Endodermal cell (in vitro differentiated cells): ENCODE measurements at regions not wholly inside any gene's neighbourhood (a gene's known extent, or its start where the extent isn't known, plus 50 kb on each side); places are given as distances from the start of the nearest gene placed in this dataset.

ENCODE experiments used
- DNase-seq: peaks from one replicate; pipeline ENCODE4 v3.0.0-alpha.2; 2017
- H3K27ac ChIP-seq: 2 replicates; pipeline ENCODE4 v1.5.1; 2013; ENCODE audit warnings: mild to moderate bottlenecking, low read depth, low read length, moderate library complexity
- H3K27me3 ChIP-seq: 2 replicates; pipeline ENCODE4 v1.6.1; 2013; ENCODE audit warnings: mild to moderate bottlenecking, low read length, moderate library complexity; ENCODE audit not compliant: insufficient read depth, control insufficient read depth, poor library complexity, severe bottlenecking
- H3K36me3 ChIP-seq: 2 replicates; pipeline ENCODE4 v1.7.0; 2013; ENCODE audit warnings: mild to moderate bottlenecking, low read length, moderate library complexity; ENCODE audit not compliant: control insufficient read depth, insufficient read depth
- H3K4me1 ChIP-seq: one replicate; pipeline ENCODE4 v1.7.0; 2013; ENCODE audit warnings: low read length; ENCODE audit not compliant: control insufficient read depth, insufficient read depth
- H3K4me3 ChIP-seq: 2 replicates; pipeline ENCODE4 v1.5.1; 2013; ENCODE audit warnings: mild to moderate bottlenecking, low read length, moderate library complexity
- H3K9ac ChIP-seq: 2 replicates; pipeline ENCODE4 v1.6.1; 2013; ENCODE audit warnings: mild to moderate bottlenecking, low read length, moderate library complexity; ENCODE audit not compliant: poor library complexity, severe bottlenecking; ENCODE audit errors: extremely low read depth
- H3K9me3 ChIP-seq: 2 replicates; pipeline ENCODE4 v1.6.1; 2013; ENCODE audit warnings: mild to moderate bottlenecking, low read length, moderate library complexity; ENCODE audit not compliant: control insufficient read depth
- H3K27ac Mint-ChIP-seq: 2 replicates; pipeline ENCODE4 v1.8.0; 2020; ENCODE audit warnings: mixed read lengths
- H3K27me3 Mint-ChIP-seq: 2 replicates; pipeline ENCODE4 v1.8.0; 2021; ENCODE audit warnings: mild to moderate bottlenecking, mixed read lengths; ENCODE audit not compliant: insufficient read depth
- H3K36me3 Mint-ChIP-seq: 2 replicates; pipeline ENCODE4 v1.8.0; 2020; ENCODE audit warnings: low read depth, mixed read lengths
- H3K4me1 Mint-ChIP-seq: 2 replicates; pipeline ENCODE4 v1.8.0; 2020; ENCODE audit warnings: mixed read lengths
- H3K4me3 Mint-ChIP-seq: 2 replicates; pipeline ENCODE4 v1.8.0; 2020; ENCODE audit warnings: mild to moderate bottlenecking, moderate library complexity, mixed read lengths
- H3K9me3 Mint-ChIP-seq: 2 replicates; pipeline ENCODE4 v1.8.0; 2020; ENCODE audit warnings: mild to moderate bottlenecking, mixed read lengths
- CTCF ChIP-seq: fragments of 200-600 bp; sonication (generic); conservative IDR thresholded peaks from 2 replicates; pipeline ENCODE4 v1.5.0; 2021; ENCODE audit warnings: antibody characterized with exemption, mild to moderate bottlenecking
- WGBS, 2 experiments: methylation state at CpG; one replicate each; pipeline versions ENCODE4 v1.1.5 to v1.1.7; 2013; ENCODE audit warnings: missing lambda C conversion rate in 2 of 2, mixed read lengths in 1 of 2; ENCODE audit not compliant: insufficient coverage in 1 of 2, insufficient read length in 1 of 2; 5-methylcytosine and 5-hydroxymethylcytosine counted together

DNA sequence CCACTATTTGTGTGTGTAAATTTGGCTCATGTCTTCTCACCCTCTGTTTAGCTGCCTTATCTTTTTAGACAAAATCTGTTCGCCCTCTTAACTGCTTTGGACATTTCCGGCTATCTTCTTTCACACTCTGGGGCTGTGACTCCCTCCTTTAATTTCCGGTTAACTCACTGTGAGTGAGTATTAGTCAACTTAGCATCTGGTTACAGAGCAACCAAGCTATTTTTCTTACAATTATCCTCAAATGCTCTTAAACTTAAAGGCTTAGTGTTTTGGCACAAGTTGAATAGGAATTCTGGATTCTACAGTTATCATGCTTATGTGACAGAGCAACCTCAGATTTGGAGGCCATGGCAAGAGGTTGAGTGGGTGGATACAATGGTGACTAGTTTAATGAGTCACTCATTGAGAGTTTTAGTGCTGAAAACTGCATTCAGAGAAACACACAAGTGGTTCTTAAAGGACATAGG, 177.6 kb upstream of the SEMA3A start:
- H3K9me3 ChIP-seq: no peaks in the 10 kb centered on the region

DNA sequence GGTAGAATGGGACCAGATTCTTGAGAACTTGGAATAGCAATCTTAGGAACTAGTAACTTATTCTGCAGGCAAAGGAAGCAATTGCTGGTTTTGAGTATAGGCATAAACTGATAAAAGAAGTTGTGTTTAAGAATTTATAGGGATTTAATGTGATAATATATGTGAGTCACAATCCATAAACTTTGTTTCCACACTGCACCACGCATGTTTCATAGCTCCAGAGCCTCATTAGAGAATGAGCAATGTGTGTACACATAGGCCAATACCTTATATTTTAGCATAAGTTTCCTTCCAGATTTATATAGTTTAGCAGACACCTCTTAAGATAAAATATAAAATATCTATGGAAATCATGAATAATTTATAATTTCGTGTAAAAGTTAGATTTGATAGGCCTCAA, 175.5 kb upstream of the SEMA3A start:
- H3K36me3 Mint-ChIP-seq: no peaks in the 10 kb centered on the region
- TF ChIP-seq CTCF: no peak
- peaks cover 7% of the 10 kb centered on the region for H3K4me1 Mint-ChIP-seq
- no peak overlapping the region for H3K27ac Mint-ChIP-seq
- Histone ChIP-seq H3K36me3 (no peaks in the 10 kb centered on the region), H3K9ac (no peak overlapping the region), H3K9me3 (no peaks in the 10 kb centered on the region), H3K4me3 (no peak overlapping the region), H3K4me1 (no peaks in the 10 kb centered on the region), H3K27ac (no peak overlapping the region), H3K27me3 (no peaks in the 10 kb centered on the region)
- no peak overlapping the region for H3K4me3 Mint-ChIP-seq
- no peak for DNase-seq
- no peaks in the 10 kb centered on the region for H3K27me3 Mint-ChIP-seq
- H3K9me3 Mint-ChIP-seq: no peaks in the 10 kb centered on the region
- WGBS, 2 experiments: 76% methylated on average over 2 of the region's 2 CpGs; no CpG with 5 or more reads in 1 of the 2 experiments

More for the DNA sequence above, 177.6 kb upstream of the SEMA3A start:
- H3K4me3 ChIP-seq: no peak overlapping the region
- TF ChIP-seq CTCF: no peak
- peaks cover 7% of the 10 kb centered on the region for H3K4me1 Mint-ChIP-seq
- no peak for DNase-seq
- H3K27me3 ChIP-seq: no peaks in the 10 kb centered on the region
- no peaks in the 10 kb centered on the region for H3K36me3 Mint-ChIP-seq
- no peak overlapping the region for H3K9ac ChIP-seq
- H3K27me3 Mint-ChIP-seq: no peaks in the 10 kb centered on the region
- 96 to 100% methylated on average over 3 of the region's 3 CpGs for WGBS, 2 experiments
- no peak overlapping the region for H3K27ac Mint-ChIP-seq
- no peak overlapping the region for H3K4me3 Mint-ChIP-seq
- H3K27ac ChIP-seq: no peak overlapping the region
- H3K4me1 ChIP-seq: no peaks in the 10 kb centered on the region
- no peaks in the 10 kb centered on the region for H3K36me3 ChIP-seq
- H3K9me3 Mint-ChIP-seq: no peaks in the 10 kb centered on the region

GRCh38 chr7:84368122-84368521, 173.5 kb upstream of the SEMA3A start:
- Histone ChIP-seq H3K4me3 (no peak overlapping the region), H3K9me3 (no peaks in the 10 kb centered on the region), H3K4me1 (no peaks in the 10 kb centered on the region), H3K27ac (no peak overlapping the region), H3K27me3 (no peaks in the 10 kb centered on the region), H3K36me3 (no peaks in the 10 kb centered on the region), H3K9ac (no peak overlapping the region)
- Mint-ChIP-seq H3K9me3 (no peaks in the 10 kb centered on the region), H3K4me3 (no peak overlapping the region), H3K36me3 (no peaks in the 10 kb centered on the region), H3K27ac (no peak overlapping the region), H3K27me3 (no peaks in the 10 kb centered on the region), H3K4me1 (peaks cover 7% of the 10 kb centered on the region)
- no peak for TF ChIP-seq CTCF
- DNase-seq: no peak
- WGBS, 2 experiments: 100% methylated on average over 1 of the region's 1 CpG; no CpG with 5 or more reads in 1 of the 2 experiments
